Sigmoid colon (tissue), 6 donors: ENCODE measurements at regions not wholly inside any gene's neighbourhood (a gene's known extent, or its start where the extent isn't known, plus 50 kb on each side); places are given as distances from the start of the nearest gene placed in this dataset.

Experiments used
- DNase-seq: peaks from one replicate; pipeline ENCODE4 v3.0.0-alpha.2; 2019
- H3K27ac ChIP-seq, 4 donors: fragments of 200-600 bp; sonication (generic); one replicate each; pipeline ENCODE4 v1.5.1; 2016 to 2019; ENCODE audit warnings: mild to moderate bottlenecking in 1 of 4
- H3K27me3 ChIP-seq, 3 donors: fragments of 200-600 bp; sonication (generic); one replicate each; pipeline ENCODE4 v1.5.1; 2019; ENCODE audit warnings: mild to moderate bottlenecking in 1 of 3
- H3K36me3 ChIP-seq, 4 donors: fragments of 200-600 bp; sonication (generic); one replicate each; pipeline ENCODE4 v1.5.1; 2016 to 2019
- H3K4me1 ChIP-seq, 4 donors: fragments of 200-600 bp; sonication (generic); one replicate each; pipeline ENCODE4 v1.5.1; 2017 to 2019
- H3K4me3 ChIP-seq, 4 donors: fragments of 200-600 bp; sonication (generic); one replicate each; pipeline ENCODE4 v1.5.1; 2017 to 2019; ENCODE audit warnings: mild to moderate bottlenecking in 2 of 4, moderate library complexity in 1 of 4
- H3K9me3 ChIP-seq, 4 donors: fragments of 200-600 bp in 3 of 4; sonication (generic) in 3 of 4; one replicate each; pipeline versions ENCODE4 v1.5.1 to v1.6.1; 2013 to 2019
- CTCF ChIP-seq, 4 experiments: fragments of 450-650 bp in 3 of 4; fragments of 200-600 bp in 1 of 4; IDR thresholded peaks; one replicate each; pipeline ENCODE4 v1.5.1; 2016 to 2019; ENCODE audit warnings: antibody characterized with exemption in 4 of 4, mild to moderate bottlenecking in 3 of 4, moderate library complexity in 2 of 4
- EP300 ChIP-seq, 4 donors: sonication (generic); formaldehyde crosslinking; IDR thresholded peaks; one replicate each; pipeline ENCODE4 v1.6.1; 2017; ENCODE audit warnings: antibody characterized with exemption in 4 of 4
- POLR2A ChIP-seq, 2 donors: fragments of 450-650 bp; IDR thresholded peaks; one replicate each; pipeline ENCODE4 v1.6.1; 2016; ENCODE audit warnings: antibody characterized with exemption in 2 of 2, mild to moderate bottlenecking in 2 of 2, moderate library complexity in 2 of 2
- POLR2AphosphoS5 ChIP-seq, 4 donors: sonication (generic); formaldehyde crosslinking; IDR thresholded peaks; one replicate each; pipeline ENCODE4 v1.6.1; 2017; ENCODE audit warnings: antibody characterized with exemption in 4 of 4
- WGBS, 2 donors: extraction: QIAGEN DNeasy Blood & Tissue Kit; methylation state at CpG; one replicate each; pipeline ENCODE4 v1.1.7; 2013; 5-methylcytosine and 5-hydroxymethylcytosine counted together
- intact Hi-C: fragments of 100-400 bp; cut with DNase I; formaldehyde crosslinking; loops from one replicate; pipeline ENCODE4 v1.15.1; 2023
- donor health status: healthy with polysubstance abuse.
- donor health status: healthy.

- Histone ChIP-seq H3K36me3 (no peaks in the 10 kb centered on the region), H3K4me3 (no peak overlapping the region), H3K9me3 (peaks cover 0 to 13% (median 0%) of the 10 kb centered on the region in 4 donors), H3K4me1 (no peaks in the 10 kb centered on the region), H3K27me3 (no peaks in the 10 kb centered on the region), H3K27ac (no peak overlapping the region)
- WGBS, 2 donors = 45 to 57% methylated on average over 7 of the region's 7 CpGs
- intact Hi-C loops = no loop called here
- no peak for DNase-seq
- TF ChIP-seq EP300 (IDR thresholded peaks at IDR 0.05) (no peak), CTCF (IDR thresholded peaks at IDR 0.05) (no peak), POLR2A (IDR thresholded peaks at IDR 0.05) (no peak), POLR2AphosphoS5 (IDR thresholded peaks at IDR 0.05) (no peak)
Observed at GRCh38 chr7:153657182-153657800, 394.9 kb upstream of the DPP6 start.

GRCh38 chr7:153675131-153675530 is 377.1 kb upstream of the DPP6 start:
- no peak for TF ChIP-seq EP300 (IDR thresholded peaks at IDR 0.05)
- TF ChIP-seq CTCF (IDR thresholded peaks at IDR 0.05) = no peak
- no peak for TF ChIP-seq POLR2A (IDR thresholded peaks at IDR 0.05)
- no peak for TF ChIP-seq POLR2AphosphoS5 (IDR thresholded peaks at IDR 0.05)
- H3K27ac ChIP-seq = no peak overlapping the region
- 75 to 78% methylated on average over 3 of the region's 3 CpGs for WGBS, 2 donors
- H3K27me3 ChIP-seq = no peaks in the 10 kb centered on the region
- no peak for DNase-seq
- no peaks in the 10 kb centered on the region for H3K4me1 ChIP-seq
- intact Hi-C loops = no loop called here
- H3K9me3 ChIP-seq = peaks cover 0 to 3% (median 0%) of the 10 kb centered on the region in 4 donors
- no peak overlapping the region for H3K4me3 ChIP-seq
- no peaks in the 10 kb centered on the region for H3K36me3 ChIP-seq

- TF ChIP-seq CTCF (IDR thresholded peaks at IDR 0.05) (no peak), POLR2AphosphoS5 (IDR thresholded peaks at IDR 0.05) (no peak), EP300 (IDR thresholded peaks at IDR 0.05) (no peak), POLR2A (IDR thresholded peaks at IDR 0.05) (no peak)
Observed at GRCh38 chr7:153682628-153683027, 369.6 kb upstream of the DPP6 start.

GRCh38 chr7:153696242-153696641 is 356.0 kb upstream of the DPP6 start:
- H3K27ac ChIP-seq = no peak overlapping the region
- intact Hi-C loops = no loop called here
- peaks cover 0 to 3% (median 0%) of the 10 kb centered on the region in 4 donors for H3K9me3 ChIP-seq
- WGBS, 2 donors = 93 to 96% methylated on average over 12 of the region's 12 CpGs
- TF ChIP-seq POLR2AphosphoS5 (IDR thresholded peaks at IDR 0.05) (no peak), CTCF (IDR thresholded peaks at IDR 0.05) (no peak), EP300 (IDR thresholded peaks at IDR 0.05) (no peak), POLR2A (IDR thresholded peaks at IDR 0.05) (no peak)
- H3K4me3 ChIP-seq = no peak overlapping the region
- no peak for DNase-seq
- no peaks in the 10 kb centered on the region for H3K4me1 ChIP-seq
- H3K36me3 ChIP-seq = no peaks in the 10 kb centered on the region
- no peaks in the 10 kb centered on the region for H3K27me3 ChIP-seq

More at GRCh38 chr7:153682628-153683027, 369.6 kb upstream of the DPP6 start:
- Histone ChIP-seq H3K36me3 (no peaks in the 10 kb centered on the region), H3K9me3 (peaks cover 0 to 3% (median 0%) of the 10 kb centered on the region in 4 donors), H3K27me3 (no peaks in the 10 kb centered on the region), H3K4me3 (no peak overlapping the region), H3K4me1 (no peaks in the 10 kb centered on the region), H3K27ac (no peak overlapping the region)
- no peak for DNase-seq
- intact Hi-C loops = no loop called here
- WGBS, 2 donors = 55 to 63% methylated on average over 3 of the region's 3 CpGs

- Histone ChIP-seq H3K9me3 (peaks cover 0 to 3% (median 0%) of the 10 kb centered on the region in 4 donors), H3K4me1 (no peaks in the 10 kb centered on the region), H3K36me3 (no peaks in the 10 kb centered on the region), H3K27ac (no peak overlapping the region), H3K27me3 (no peaks in the 10 kb centered on the region), H3K4me3 (no peak overlapping the region)
- WGBS, 2 donors = 56 to 67% methylated on average over 10 of the region's 10 CpGs
- TF ChIP-seq EP300 (IDR thresholded peaks at IDR 0.05) (no peak), CTCF (IDR thresholded peaks at IDR 0.05) (no peak)
- intact Hi-C loops = no loop called here
- no peak for DNase-seq
Observed at GRCh38 chr7:153698046-153698445, 354.2 kb upstream of the DPP6 start.
